ENCODE measurements at regions not wholly inside any gene's neighbourhood (a gene's known extent, or its start where the extent isn't known, plus 50 kb on each side); places are given as distances from the start of the nearest gene placed in this dataset.

- TF ChIP-seq CTCF (IDR thresholded peaks at IDR 0.05; ENCODE audit: unreplicated experiment): no peak
- Mint-ChIP-seq H3K27me3 (no peaks in the 10 kb centered on the region), H3K9me3 (ENCODE audit: low read depth) (peaks cover 12% of the 10 kb centered on the region), H3K4me3 (ENCODE audit: low read depth) (no peak overlapping the region), H3K27ac (no peak overlapping the region), H3K36me3 (ENCODE audit: insufficient read depth) (peaks cover 2% of the 10 kb centered on the region), H3K4me1 (ENCODE audit: low read depth) (no peaks in the 10 kb centered on the region)
- DNase-seq (ENCODE audit: low spot score, unreplicated experiment): no peak
These were observed 367.5 kb upstream of the MMADHC start for GRCh38 chr2:149954981-149955600.

GRCh38 chr2:149953627-149954026 is 366.1 kb upstream of the MMADHC start:
- Mint-ChIP-seq H3K27ac (no peak overlapping the region), H3K9me3 (ENCODE audit: low read depth) (peaks cover 3% of the 10 kb centered on the region), H3K36me3 (ENCODE audit: insufficient read depth) (peaks cover 2% of the 10 kb centered on the region), H3K27me3 (no peaks in the 10 kb centered on the region), H3K4me1 (ENCODE audit: low read depth) (no peaks in the 10 kb centered on the region), H3K4me3 (ENCODE audit: low read depth) (no peak overlapping the region)
- no peak for TF ChIP-seq CTCF (IDR thresholded peaks at IDR 0.05; ENCODE audit: unreplicated experiment)
- no peak for DNase-seq (ENCODE audit: low spot score, unreplicated experiment)

GRCh38 chr2:149931486-149931885 is 343.9 kb upstream of the MMADHC start:
- H3K36me3 Mint-ChIP-seq (ENCODE audit: insufficient read depth): peaks cover 2% of the 10 kb centered on the region
- no peaks in the 10 kb centered on the region for H3K27me3 Mint-ChIP-seq
- no peak for DNase-seq (ENCODE audit: low spot score, unreplicated experiment)
- H3K27ac Mint-ChIP-seq: no peak overlapping the region
- no peaks in the 10 kb centered on the region for H3K4me1 Mint-ChIP-seq (ENCODE audit: low read depth)
- H3K9me3 Mint-ChIP-seq (ENCODE audit: low read depth): no peaks in the 10 kb centered on the region
- no peak overlapping the region for H3K4me3 Mint-ChIP-seq (ENCODE audit: low read depth)
- no peak for TF ChIP-seq CTCF (IDR thresholded peaks at IDR 0.05; ENCODE audit: unreplicated experiment)

GRCh38 chr2:149928011-149928410 is 340.4 kb upstream of the MMADHC start:
- no peak overlapping the region for H3K4me3 Mint-ChIP-seq (ENCODE audit: low read depth)
- TF ChIP-seq CTCF (IDR thresholded peaks at IDR 0.05; ENCODE audit: unreplicated experiment): no peak
- no peaks in the 10 kb centered on the region for H3K9me3 Mint-ChIP-seq (ENCODE audit: low read depth)
- peaks cover 7% of the 10 kb centered on the region for H3K4me1 Mint-ChIP-seq (ENCODE audit: low read depth)
- no peaks in the 10 kb centered on the region for H3K36me3 Mint-ChIP-seq (ENCODE audit: insufficient read depth)
- DNase-seq (ENCODE audit: low spot score, unreplicated experiment): no peak
- H3K27ac Mint-ChIP-seq: no peak overlapping the region
- no peaks in the 10 kb centered on the region for H3K27me3 Mint-ChIP-seq

GRCh38 chr2:149926149-149926548 is 338.6 kb upstream of the MMADHC start:
- TF ChIP-seq CTCF (IDR thresholded peaks at IDR 0.05; ENCODE audit: unreplicated experiment): no peak
- Mint-ChIP-seq H3K4me1 (ENCODE audit: low read depth) (peaks cover 7% of the 10 kb centered on the region), H3K9me3 (ENCODE audit: low read depth) (peaks cover 3% of the 10 kb centered on the region), H3K4me3 (ENCODE audit: low read depth) (no peak overlapping the region), H3K36me3 (ENCODE audit: insufficient read depth) (no peaks in the 10 kb centered on the region), H3K27me3 (no peaks in the 10 kb centered on the region), H3K27ac (no peak overlapping the region)
- DNase-seq (ENCODE audit: low spot score, unreplicated experiment): no peak
